ENCODE measurements at regions not wholly inside any gene's neighbourhood (a gene's known extent, or its start where the extent isn't known, plus 50 kb on each side); places are given as distances from the start of the nearest gene placed in this dataset.
A peak's percentile ranks its signal among the peaks of the same experiment; 100 is the strongest.

DNA sequence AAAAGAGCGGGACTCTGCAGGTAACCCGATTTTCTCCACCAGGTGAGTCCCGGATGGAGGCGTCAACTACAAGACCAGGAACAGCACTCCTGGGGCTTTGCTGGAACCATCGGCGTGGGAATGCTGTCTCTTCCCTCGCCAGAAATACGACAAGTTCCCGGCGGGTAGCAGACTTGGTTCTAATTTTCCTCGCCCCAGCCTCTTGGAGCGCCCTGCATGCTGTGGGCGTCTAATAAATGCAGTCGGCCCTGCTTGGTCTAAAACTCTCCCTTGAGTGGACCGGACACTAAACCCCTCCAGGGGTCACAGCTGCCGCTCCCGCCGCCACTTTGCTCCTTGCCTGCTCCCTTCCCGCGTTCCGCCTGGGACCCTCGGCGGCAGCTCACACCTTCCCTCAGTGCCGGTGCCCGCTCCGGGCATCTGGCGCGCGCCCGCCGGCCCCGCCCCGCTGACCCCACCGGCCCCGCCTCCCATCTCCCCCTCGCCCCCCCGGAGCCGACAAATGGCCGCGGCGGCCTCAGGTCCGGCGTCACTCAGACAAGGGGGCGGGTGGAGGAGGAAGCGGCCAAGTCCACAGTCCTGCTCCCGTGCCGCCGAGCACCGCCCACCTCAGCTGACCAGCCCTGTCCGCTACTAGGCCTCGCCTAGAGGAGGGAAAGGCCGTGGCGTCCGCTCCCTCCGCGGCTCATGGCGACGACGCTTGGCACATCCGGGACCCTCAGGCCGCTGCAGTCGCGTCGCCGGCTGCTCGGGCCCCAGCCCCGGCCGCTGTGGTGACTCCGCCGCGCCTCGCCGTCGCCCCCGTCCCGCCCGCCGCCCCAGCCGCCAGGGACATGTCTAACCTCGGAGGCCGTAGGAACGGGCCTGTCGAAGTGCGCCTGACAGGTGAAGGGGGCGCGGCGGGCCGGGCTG, 65.8 kb downstream of the KPNA2 start (continued):
- TF ChIP-seq YY1 (IDR thresholded peaks at IDR 0.05; ENCODE audit: insufficient read depth, insufficient replicate concordance, low read depth, low read length) = peak; percentile 92
- TF ChIP-seq RFX5 (IDR thresholded peaks at IDR 0.05; ENCODE audit: low read depth, low read length) = no peak
- TF ChIP-seq, protein P1, sequence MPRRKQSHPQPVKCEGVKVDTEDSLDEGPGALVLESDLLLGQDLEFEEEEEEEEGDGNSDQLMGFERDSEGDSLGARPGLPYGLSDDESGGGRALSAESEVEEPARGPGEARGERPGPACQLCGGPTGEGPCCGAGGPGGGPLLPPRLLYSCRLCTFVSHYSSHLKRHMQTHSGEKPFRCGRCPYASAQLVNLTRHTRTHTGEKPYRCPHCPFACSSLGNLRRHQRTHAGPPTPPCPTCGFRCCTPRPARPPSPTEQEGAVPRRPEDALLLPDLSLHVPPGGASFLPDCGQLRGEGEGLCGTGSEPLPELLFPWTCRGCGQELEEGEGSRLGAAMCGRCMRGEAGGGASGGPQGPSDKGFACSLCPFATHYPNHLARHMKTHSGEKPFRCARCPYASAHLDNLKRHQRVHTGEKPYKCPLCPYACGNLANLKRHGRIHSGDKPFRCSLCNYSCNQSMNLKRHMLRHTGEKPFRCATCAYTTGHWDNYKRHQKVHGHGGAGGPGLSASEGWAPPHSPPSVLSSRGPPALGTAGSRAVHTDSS (CRISPR knock-in tag; conservative IDR thresholded peaks at IDR 0.05) = 0 out of 2 replicates have a peak, but pooled peaks have one; percentile 56
- TF ChIP-seq, protein P2, sequence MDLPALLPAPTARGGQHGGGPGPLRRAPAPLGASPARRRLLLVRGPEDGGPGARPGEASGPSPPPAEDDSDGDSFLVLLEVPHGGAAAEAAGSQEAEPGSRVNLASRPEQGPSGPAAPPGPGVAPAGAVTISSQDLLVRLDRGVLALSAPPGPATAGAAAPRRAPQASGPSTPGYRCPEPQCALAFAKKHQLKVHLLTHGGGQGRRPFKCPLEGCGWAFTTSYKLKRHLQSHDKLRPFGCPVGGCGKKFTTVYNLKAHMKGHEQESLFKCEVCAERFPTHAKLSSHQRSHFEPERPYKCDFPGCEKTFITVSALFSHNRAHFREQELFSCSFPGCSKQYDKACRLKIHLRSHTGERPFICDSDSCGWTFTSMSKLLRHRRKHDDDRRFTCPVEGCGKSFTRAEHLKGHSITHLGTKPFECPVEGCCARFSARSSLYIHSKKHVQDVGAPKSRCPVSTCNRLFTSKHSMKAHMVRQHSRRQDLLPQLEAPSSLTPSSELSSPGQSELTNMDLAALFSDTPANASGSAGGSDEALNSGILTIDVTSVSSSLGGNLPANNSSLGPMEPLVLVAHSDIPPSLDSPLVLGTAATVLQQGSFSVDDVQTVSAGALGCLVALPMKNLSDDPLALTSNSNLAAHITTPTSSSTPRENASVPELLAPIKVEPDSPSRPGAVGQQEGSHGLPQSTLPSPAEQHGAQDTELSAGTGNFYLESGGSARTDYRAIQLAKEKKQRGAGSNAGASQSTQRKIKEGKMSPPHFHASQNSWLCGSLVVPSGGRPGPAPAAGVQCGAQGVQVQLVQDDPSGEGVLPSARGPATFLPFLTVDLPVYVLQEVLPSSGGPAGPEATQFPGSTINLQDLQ (CRISPR knock-in tag; IDR thresholded peaks at IDR 0.05) = peak; percentile 98
- no peak for TF ChIP-seq FOXA1 (IDR thresholded peaks at IDR 0.05)
- peak; percentile 68 for TF ChIP-seq FOXA1 (CRISPR knock-in tag; IDR thresholded peaks at IDR 0.05)
- peak; percentile 72 for TF ChIP-seq ELF1 (CRISPR knock-in tag; IDR thresholded peaks at IDR 0.05)
- TF ChIP-seq MBD4 (IDR thresholded peaks at IDR 0.05; ENCODE audit: borderline replicate concordance, low read length) = no peak
- peak; percentile 100 for TF ChIP-seq MAX (IDR thresholded peaks at IDR 0.05)
- TF ChIP-seq ZSCAN21 (CRISPR knock-in tag; IDR thresholded peaks at IDR 0.05; ENCODE audit: borderline replicate concordance) = peak; percentile 99
- peak; percentile 67; the same call in 1 of the 2 replicates for TF ChIP-seq HNF4G (IDR thresholded peaks at IDR 0.05; ENCODE audit: borderline replicate concordance, low read depth, low read length)
- TF ChIP-seq HNF4G (CRISPR knock-in tag; IDR thresholded peaks at IDR 0.05; ENCODE audit: borderline replicate concordance, low read depth) = no peak; the same call in 1 of the 2 replicates
- peak; percentile 62 for TF ChIP-seq NFYB (CRISPR knock-in tag; IDR thresholded peaks at IDR 0.05)
- peak; percentile 96 for TF ChIP-seq ZNF331 (CRISPR knock-in tag; IDR thresholded peaks at IDR 0.05)
- TF ChIP-seq TCF7 (IDR thresholded peaks at IDR 0.05; ENCODE audit: low read depth) = no peak
- peak; percentile 98 for TF ChIP-seq HOXA9 (CRISPR knock-in tag; IDR thresholded peaks at IDR 0.05; ENCODE audit: borderline replicate concordance)
- peak; percentile 81; the same call in 1 of the 2 replicates for TF ChIP-seq ARNTL (CRISPR knock-in tag; IDR thresholded peaks at IDR 0.05)
- TF ChIP-seq SP2 (CRISPR knock-in tag; IDR thresholded peaks at IDR 0.05) = peak; percentile 72
- TF ChIP-seq PHF21A (CRISPR knock-in tag; IDR thresholded peaks at IDR 0.05) = peak; percentile 66
- no peak for TF ChIP-seq SMC3 (IDR thresholded peaks at IDR 0.05; ENCODE audit: low read length)
- no peak for TF ChIP-seq SYNCRIP (IDR thresholded peaks at IDR 0.05; ENCODE audit: insufficient read depth, low read depth, low read length)
- TF ChIP-seq HES4 (CRISPR knock-in tag; IDR thresholded peaks at IDR 0.05; ENCODE audit: borderline replicate concordance) = peak; percentile 99
- TF ChIP-seq ZNF256 (CRISPR knock-in tag; conservative IDR thresholded peaks at IDR 0.05) = peak; percentile 75; the same call in 1 of the 2 replicates
- peak; percentile 61 for TF ChIP-seq FOSL2 (CRISPR knock-in tag; IDR thresholded peaks at IDR 0.05)

All from HepG2 (cell line).